HepG2 (cell line): ENCODE measurements at regions not wholly inside any gene's neighbourhood (a gene's known extent, or its start where the extent isn't known, plus 50 kb on each side); places are given as distances from the start of the nearest gene placed in this dataset.

Experiments used
- ARID5B ChIP-seq: IDR thresholded peaks from 2 replicates; pipeline ENCODE4 v1.4.0; 2020; ENCODE audit warnings: mild to moderate bottlenecking, missing genetic modification reagents
- FOXA3 ChIP-seq: IDR thresholded peaks from 2 replicates; pipeline ENCODE4 v1.6.1; 2016; ENCODE audit warnings: missing genetic modification reagents, missing compliant biosample characterization
- FOXJ3 ChIP-seq: sonication (generic); formaldehyde crosslinking; IDR thresholded peaks from 2 replicates; pipeline ENCODE4 v1.4.0; 2020; ENCODE audit warnings: missing genetic modification reagents, mild to moderate bottlenecking, borderline replicate concordance
- GPN1 ChIP-seq: sonication (generic); formaldehyde crosslinking; IDR thresholded peaks from 2 replicates; pipeline ENCODE4 v1.5.1; 2020; ENCODE audit warnings: missing genetic modification reagents, borderline replicate concordance
- MEF2D ChIP-seq: sonication (generic); formaldehyde crosslinking; IDR thresholded peaks from 2 replicates; pipeline ENCODE4 v1.5.1; 2020; ENCODE audit warnings: mild to moderate bottlenecking, missing genetic modification reagents
- NFYB ChIP-seq: sonication (generic); formaldehyde crosslinking; IDR thresholded peaks from 2 replicates; pipeline ENCODE4 v1.4.0; 2020; ENCODE audit warnings: missing genetic modification reagents
- NPAS2 ChIP-seq: sonication (generic); formaldehyde crosslinking; IDR thresholded peaks from 2 replicates; pipeline ENCODE4 v1.8.0; 2022; ENCODE audit warnings: mild to moderate bottlenecking, missing genetic modification reagents, borderline replicate concordance
- REPIN1 ChIP-seq: sonication (generic); formaldehyde crosslinking; IDR thresholded peaks from 2 replicates; pipeline ENCODE4 v1.8.0; 2022; ENCODE audit warnings: missing genetic modification reagents, low read depth, mild to moderate bottlenecking, borderline replicate concordance
- ZNF235 ChIP-seq: sonication (generic); formaldehyde crosslinking; IDR thresholded peaks from 2 replicates; pipeline ENCODE4 v1.8.1; 2023; ENCODE audit warnings: mild to moderate bottlenecking, missing genetic modification reagents, borderline replicate concordance
- ZNF326 ChIP-seq: sonication (generic); formaldehyde crosslinking; IDR thresholded peaks from 2 replicates; pipeline ENCODE4 v1.4.0; 2020; ENCODE audit warnings: missing genetic modification reagents, borderline replicate concordance
- ZNF780A ChIP-seq: sonication (generic); formaldehyde crosslinking; IDR thresholded peaks from 2 replicates; pipeline ENCODE4 v1.8.0; 2022; ENCODE audit warnings: mild to moderate bottlenecking, missing genetic modification reagents, moderate library complexity
- ZNF878 ChIP-seq: sonication (generic); formaldehyde crosslinking; IDR thresholded peaks from 2 replicates; pipeline ENCODE4 v1.8.1; 2023; ENCODE audit warnings: mild to moderate bottlenecking, missing genetic modification reagents, moderate library complexity
- ZSCAN29 ChIP-seq: sonication (generic); formaldehyde crosslinking; conservative IDR thresholded peaks from 2 replicates; pipeline ENCODE4 v1.4.0; 2020; ENCODE audit warnings: mild to moderate bottlenecking, missing genetic modification reagents
- TF ChIP-seq, protein P1 (sequence below): sonication (generic); formaldehyde crosslinking; IDR thresholded peaks from 2 replicates; pipeline ENCODE4 v1.8.1; 2023; ENCODE audit warnings: missing genetic modification reagents, inconsistent platforms, borderline replicate concordance
- TF ChIP-seq, protein P2 (sequence below): sonication (generic); formaldehyde crosslinking; conservative IDR thresholded peaks from 2 replicates; pipeline ENCODE4 v1.8.0; 2022; ENCODE audit warnings: missing genetic modification reagents
- TF ChIP-seq, protein P3 (sequence below): sonication (generic); formaldehyde crosslinking; IDR thresholded peaks from 2 replicates; pipeline ENCODE4 v1.4.0; 2020; ENCODE audit warnings: missing genetic modification reagents, borderline replicate concordance

DNA sequence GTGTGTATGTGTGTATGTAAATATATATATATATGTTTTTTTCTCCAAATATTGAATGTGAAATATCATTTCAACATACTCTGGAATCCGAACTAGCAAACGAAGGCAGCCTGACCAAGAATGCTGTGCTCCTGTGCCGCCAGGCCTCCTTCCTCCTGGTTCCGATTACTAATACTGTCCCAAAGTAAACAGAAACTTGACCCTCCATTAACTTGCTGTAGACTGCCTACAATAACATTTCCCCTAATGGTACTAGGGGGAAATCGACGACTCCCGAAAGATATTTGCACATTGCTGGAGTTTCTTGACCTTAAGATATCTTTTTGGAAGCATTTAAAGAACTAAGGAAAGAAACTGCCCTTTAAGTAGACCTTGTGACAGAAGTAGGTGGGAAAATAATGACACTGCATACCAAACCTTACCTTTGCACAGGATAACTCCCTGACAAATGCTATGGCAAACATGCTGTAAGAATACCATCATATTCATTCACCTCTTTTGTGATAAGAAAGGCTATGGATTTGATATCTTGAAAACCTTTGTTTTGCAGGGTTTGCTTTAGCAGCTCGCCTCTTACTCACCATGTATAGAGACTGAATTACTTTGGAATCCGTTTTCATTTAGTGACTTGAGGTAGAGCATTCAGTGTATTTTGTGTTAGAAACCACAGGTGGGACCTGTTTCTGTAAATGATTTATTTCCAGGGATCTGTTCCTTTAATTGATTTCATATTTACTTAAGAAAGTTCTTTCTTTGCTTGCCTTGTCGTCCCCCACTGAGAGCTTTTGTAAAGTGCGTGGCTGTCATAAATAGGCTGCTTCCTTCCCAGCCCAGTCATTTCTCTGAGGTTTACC is 80.1 kb downstream of the KLF5 start (continued):
- TF ChIP-seq ARID5B (CRISPR knock-in tag) (peak; percentile 27; the same call in 1 of the 2 replicates), ZNF326 (CRISPR knock-in tag) (no peak), FOXJ3 (CRISPR knock-in tag) (no peak), MEF2D (CRISPR knock-in tag) (no peak), ZNF780A (CRISPR knock-in tag) (no peak), FOXA3 (CRISPR knock-in tag) (0 out of 2 replicates have a peak, but pooled peaks have one; percentile 12), NPAS2 (CRISPR knock-in tag) (no peak), ZNF878 (no peak), ZSCAN29 (no peak), ZNF235 (CRISPR knock-in tag) (no peak), NFYB (no peak), REPIN1 (CRISPR knock-in tag) (no peak), GPN1 (CRISPR knock-in tag) (no peak)
- TF ChIP-seq, protein P1, sequence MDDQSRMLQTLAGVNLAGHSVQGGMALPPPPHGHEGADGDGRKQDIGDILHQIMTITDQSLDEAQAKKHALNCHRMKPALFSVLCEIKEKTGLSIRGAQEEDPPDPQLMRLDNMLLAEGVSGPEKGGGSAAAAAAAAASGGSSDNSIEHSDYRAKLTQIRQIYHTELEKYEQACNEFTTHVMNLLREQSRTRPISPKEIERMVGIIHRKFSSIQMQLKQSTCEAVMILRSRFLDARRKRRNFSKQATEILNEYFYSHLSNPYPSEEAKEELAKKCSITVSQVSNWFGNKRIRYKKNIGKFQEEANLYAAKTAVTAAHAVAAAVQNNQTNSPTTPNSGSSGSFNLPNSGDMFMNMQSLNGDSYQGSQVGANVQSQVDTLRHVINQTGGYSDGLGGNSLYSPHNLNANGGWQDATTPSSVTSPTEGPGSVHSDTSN (CRISPR knock-in tag), result no peak
- TF ChIP-seq, protein P2, sequence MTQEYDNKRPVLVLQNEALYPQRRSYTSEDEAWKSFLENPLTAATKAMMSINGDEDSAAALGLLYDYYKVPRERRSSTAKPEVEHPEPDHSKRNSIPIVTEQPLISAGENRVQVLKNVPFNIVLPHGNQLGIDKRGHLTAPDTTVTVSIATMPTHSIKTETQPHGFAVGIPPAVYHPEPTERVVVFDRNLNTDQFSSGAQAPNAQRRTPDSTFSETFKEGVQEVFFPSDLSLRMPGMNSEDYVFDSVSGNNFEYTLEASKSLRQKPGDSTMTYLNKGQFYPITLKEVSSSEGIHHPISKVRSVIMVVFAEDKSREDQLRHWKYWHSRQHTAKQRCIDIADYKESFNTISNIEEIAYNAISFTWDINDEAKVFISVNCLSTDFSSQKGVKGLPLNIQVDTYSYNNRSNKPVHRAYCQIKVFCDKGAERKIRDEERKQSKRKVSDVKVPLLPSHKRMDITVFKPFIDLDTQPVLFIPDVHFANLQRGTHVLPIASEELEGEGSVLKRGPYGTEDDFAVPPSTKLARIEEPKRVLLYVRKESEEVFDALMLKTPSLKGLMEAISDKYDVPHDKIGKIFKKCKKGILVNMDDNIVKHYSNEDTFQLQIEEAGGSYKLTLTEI (CRISPR knock-in tag), result no peak
- TF ChIP-seq, protein P3, sequence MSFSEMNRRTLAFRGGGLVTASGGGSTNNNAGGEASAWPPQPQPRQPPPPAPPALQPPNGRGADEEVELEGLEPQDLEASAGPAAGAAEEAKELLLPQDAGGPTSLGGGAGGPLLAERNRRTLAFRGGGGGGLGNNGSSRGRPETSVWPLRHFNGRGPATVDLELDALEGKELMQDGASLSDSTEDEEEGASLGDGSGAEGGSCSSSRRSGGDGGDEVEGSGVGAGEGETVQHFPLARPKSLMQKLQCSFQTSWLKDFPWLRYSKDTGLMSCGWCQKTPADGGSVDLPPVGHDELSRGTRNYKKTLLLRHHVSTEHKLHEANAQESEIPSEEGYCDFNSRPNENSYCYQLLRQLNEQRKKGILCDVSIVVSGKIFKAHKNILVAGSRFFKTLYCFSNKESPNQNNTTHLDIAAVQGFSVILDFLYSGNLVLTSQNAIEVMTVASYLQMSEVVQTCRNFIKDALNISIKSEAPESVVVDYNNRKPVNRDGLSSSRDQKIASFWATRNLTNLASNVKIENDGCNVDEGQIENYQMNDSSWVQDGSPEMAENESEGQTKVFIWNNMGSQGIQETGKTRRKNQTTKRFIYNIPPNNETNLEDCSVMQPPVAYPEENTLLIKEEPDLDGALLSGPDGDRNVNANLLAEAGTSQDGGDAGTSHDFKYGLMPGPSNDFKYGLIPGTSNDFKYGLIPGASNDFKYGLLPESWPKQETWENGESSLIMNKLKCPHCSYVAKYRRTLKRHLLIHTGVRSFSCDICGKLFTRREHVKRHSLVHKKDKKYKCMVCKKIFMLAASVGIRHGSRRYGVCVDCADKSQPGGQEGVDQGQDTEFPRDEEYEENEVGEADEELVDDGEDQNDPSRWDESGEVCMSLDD (CRISPR knock-in tag), result no peak
